Endothelial cell of umbilical vein (primary cell): ENCODE measurements at regions not wholly inside any gene's neighbourhood (a gene's known extent, or its start where the extent isn't known, plus 50 kb on each side); places are given as distances from the start of the nearest gene placed in this dataset.

ENCODE experiments used
- BruUV-seq: library from RNA; stranded (reverse); fragments of 400-500 nt; replicated peaks from 2 replicates; lab custom pipeline; 2021; lab: Mats Ljungman, UMichigan
- CTCF ChIA-PET: fragments of 300-600, 350-600 bp; sonication (Branson Sonifier 250); formaldehyde crosslinking; loops from one replicate; lab custom pipeline; 2021; ENCODE audit warnings: antibody characterized with exemption, inconsistent platforms; lab: Charles Lee
- POLR2A ChIA-PET: fragments of 300-600, 350-600 bp; sonication (Branson Sonifier 250); formaldehyde crosslinking; loops from one replicate; lab custom pipeline; 2021; ENCODE audit warnings: antibody characterized with exemption, inconsistent platforms; lab: Charles Lee
- DNase-seq: peaks from one replicate; pipeline ENCODE4 v3.0.0-alpha.2; 2011; ENCODE audit warnings: low read depth, low spot score
- FAIRE-seq: peaks from 2 replicates; lab custom pipeline; 2011; peaks lifted over from hg19 to GRCh38; lab: Jason Lieb, UNC
- H2AFZ ChIP-seq: 2 replicates; pipeline ENCODE4 v1.6.0; 2012; ENCODE audit warnings: low read depth, low read length, control low read depth, inconsistent platforms
- H3K27ac ChIP-seq: 2 replicates; pipeline ENCODE4 v1.5.1; 2011; ENCODE audit warnings: low read depth, mild to moderate bottlenecking, control low read depth, low read length, moderate library complexity; ENCODE audit not compliant: insufficient read depth
- H3K27me3 ChIP-seq, 2 experiments: 2 replicates each; pipeline versions ENCODE4 v1.6.0 to v1.6.1; 2011; ENCODE audit warnings: low read length in 2 of 2, mixed read lengths in 1 of 2; ENCODE audit not compliant: control insufficient read depth in 2 of 2, insufficient read depth in 2 of 2
- H3K36me3 ChIP-seq, 2 experiments: 2 replicates in 1 of 2; 3 replicates in 1 of 2; pipeline ENCODE4 v1.5.1; 2011; ENCODE audit warnings: low read length in 2 of 2, mild to moderate bottlenecking in 1 of 2, moderate library complexity in 1 of 2; ENCODE audit not compliant: control insufficient read depth in 2 of 2, insufficient read depth in 2 of 2; ENCODE audit errors: extremely low read depth in 1 of 2
- H3K4me1 ChIP-seq: 3 replicates; pipeline ENCODE4 v1.5.1; 2011; ENCODE audit warnings: mild to moderate bottlenecking, low read length; ENCODE audit not compliant: control insufficient read depth, insufficient read depth; ENCODE audit errors: extremely low read depth
- H3K4me2 ChIP-seq: 2 replicates; pipeline ENCODE4 v1.6.1; 2011; ENCODE audit warnings: low read length, control low read depth, mixed read lengths; ENCODE audit not compliant: insufficient read depth
- H3K4me3 ChIP-seq, 3 experiments: fragments of 200-600 bp in 1 of 3; sonication (generic), shearing (Covaris generic) in 1 of 3; replicated peaks in 1 of 3; 2 replicates each; pipeline ENCODE4 v1.5.1; 2011 to 2016; ENCODE audit warnings: control low read depth in 3 of 3, low read length in 3 of 3, mild to moderate bottlenecking in 2 of 3, inconsistent platforms in 1 of 3, low read depth in 1 of 3, moderate library complexity in 1 of 3; ENCODE audit not compliant: insufficient read depth in 1 of 3
- H3K79me2 ChIP-seq: 2 replicates; pipeline ENCODE4 v1.6.0; 2012; ENCODE audit warnings: low read length, inconsistent platforms; ENCODE audit not compliant: control insufficient read depth, insufficient read depth
- H3K9ac ChIP-seq: replicated peaks from 2 replicates; pipeline ENCODE3; 2011; ENCODE audit warnings: low read length, control low read depth; ENCODE audit not compliant: insufficient read depth; ENCODE audit errors: extremely low read depth
- H3K9me1 ChIP-seq: replicated peaks from 3 replicates; pipeline ENCODE4 v1.6.0; 2011; ENCODE audit warnings: mild to moderate bottlenecking, low read length; ENCODE audit not compliant: control insufficient read depth, insufficient read depth; ENCODE audit errors: extremely low read depth
- H3K9me3 ChIP-seq: replicated peaks from 2 replicates; pipeline ENCODE4 v1.5.1; 2012; ENCODE audit warnings: low read length, inconsistent platforms; ENCODE audit not compliant: control insufficient read depth, insufficient read depth
- H4K20me1 ChIP-seq: replicated peaks from 2 replicates; pipeline ENCODE3; 2011; ENCODE audit warnings: mild to moderate bottlenecking, low read length; ENCODE audit not compliant: control insufficient read depth, insufficient read depth; ENCODE audit errors: extremely low read depth
- EZH2 ChIP-seq: IDR thresholded peaks from 2 replicates; pipeline ENCODE4 v1.6.1; 2012; ENCODE audit warnings: borderline replicate concordance, low read depth, mild to moderate bottlenecking, moderate library complexity, low read length, inconsistent platforms; ENCODE audit not compliant: severe bottlenecking
- FOS ChIP-seq: IDR thresholded peaks from 2 replicates; pipeline ENCODE4 v1.6.1; 2011; ENCODE audit warnings: mild to moderate bottlenecking, low read length, moderate library complexity, borderline replicate concordance; ENCODE audit not compliant: insufficient read depth
- JUN ChIP-seq: IDR thresholded peaks from 2 replicates; pipeline ENCODE4 v1.6.1; 2011; ENCODE audit warnings: borderline replicate concordance, low read depth; ENCODE audit not compliant: insufficient read length, insufficient read depth
- MYC ChIP-seq: IDR thresholded peaks from one replicate; pipeline ENCODE4 v1.6.1; 2011; ENCODE audit warnings: mild to moderate bottlenecking, low read depth, low read length
- POLR2A ChIP-seq: IDR thresholded peaks from 2 replicates; pipeline ENCODE4 v1.6.1; 2012; ENCODE audit warnings: low read depth, mild to moderate bottlenecking, control low read depth, low read length
- POLR2AphosphoS5 ChIP-seq: IDR thresholded peaks from 2 replicates; pipeline ENCODE4 v1.6.1; 2012; ENCODE audit warnings: low read depth, mild to moderate bottlenecking, control low read depth, low read length, moderate library complexity; ENCODE audit not compliant: insufficient read depth
- dilution Hi-C: fragments of 300-500 bp; cut with MboI; formaldehyde crosslinking; loops from one replicate; pipeline ENCODE4 v1.15.0; 2019; ENCODE audit warnings: low sequenced_read_pairs; ENCODE audit not compliant: extremely low pct_ligation_motif_present
- intact Hi-C: fragments of 100-400 bp; cut with micrococcal nuclease; formaldehyde crosslinking; loops from one replicate; pipeline ENCODE4 v1.10.0; 2022
- TF ChIP-seq, protein P1 (sequence below): IDR thresholded peaks from 2 replicates; pipeline ENCODE4 v1.6.1; 2011; ENCODE audit not compliant: insufficient read depth, insufficient read length
- TF ChIP-seq, protein P2 (sequence below), 2 donors: IDR thresholded peaks; 1 replicate in 1 of 2; 2 replicates in 1 of 2; pipeline ENCODE4 v1.5.1; 2011; ENCODE audit warnings: low read length in 2 of 2, mild to moderate bottlenecking in 2 of 2, moderate library complexity in 2 of 2, control low read depth in 1 of 2, inconsistent platforms in 1 of 2, low read depth in 1 of 2; ENCODE audit not compliant: insufficient read depth in 1 of 2; ENCODE audit errors: extremely low read depth in 1 of 2

DNA sequence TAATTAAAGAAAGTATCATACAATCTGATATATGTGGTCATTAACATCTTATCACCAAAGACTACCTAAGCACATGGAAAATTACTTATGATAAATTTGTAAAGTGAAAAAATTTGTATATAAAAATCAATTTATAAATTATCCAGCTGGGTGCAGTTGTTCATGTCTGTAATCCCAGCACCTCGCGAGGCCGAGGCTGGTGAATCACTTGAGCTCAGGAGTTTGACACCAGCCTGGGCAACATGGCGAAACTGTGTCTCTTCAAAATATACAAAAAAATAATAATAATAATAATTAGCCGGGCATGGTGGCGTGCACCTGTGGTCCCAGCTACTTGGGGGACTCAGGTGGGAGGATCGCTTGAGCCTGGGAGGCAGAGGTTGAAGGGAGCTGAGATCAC, 82.8 kb upstream of the SYT6 start:
- ChIA-PET POLR2A (no interaction called here), CTCF (interaction anchor here (1.9 kb wide), 1 partner anchor 46 kb away, joined by 5 read pairs; no protein-coding TSS in a partner anchor)
- H3K27me3 ChIP-seq, result no peaks in the 10 kb centered on the region
- no peak overlapping the region for H3K9ac ChIP-seq
- H2AFZ ChIP-seq, result no peak overlapping the region
- intact Hi-C loops (no loop called here), dilution Hi-C loops (no loop called here)
- H3K27ac ChIP-seq, result no peak overlapping the region
- no peaks in the 10 kb centered on the region for H4K20me1 ChIP-seq
- no peaks in the 10 kb centered on the region for H3K9me1 ChIP-seq
- H3K36me3 ChIP-seq, result no peaks in the 10 kb centered on the region
- H3K79me2 ChIP-seq, result no peaks in the 10 kb centered on the region
- no peak for FAIRE-seq
- TF ChIP-seq, protein P1, sequence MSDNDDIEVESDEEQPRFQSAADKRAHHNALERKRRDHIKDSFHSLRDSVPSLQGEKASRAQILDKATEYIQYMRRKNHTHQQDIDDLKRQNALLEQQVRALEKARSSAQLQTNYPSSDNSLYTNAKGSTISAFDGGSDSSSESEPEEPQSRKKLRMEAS, result no peak
- TF ChIP-seq FOS, result no peak
- TF ChIP-seq, protein P2, sequence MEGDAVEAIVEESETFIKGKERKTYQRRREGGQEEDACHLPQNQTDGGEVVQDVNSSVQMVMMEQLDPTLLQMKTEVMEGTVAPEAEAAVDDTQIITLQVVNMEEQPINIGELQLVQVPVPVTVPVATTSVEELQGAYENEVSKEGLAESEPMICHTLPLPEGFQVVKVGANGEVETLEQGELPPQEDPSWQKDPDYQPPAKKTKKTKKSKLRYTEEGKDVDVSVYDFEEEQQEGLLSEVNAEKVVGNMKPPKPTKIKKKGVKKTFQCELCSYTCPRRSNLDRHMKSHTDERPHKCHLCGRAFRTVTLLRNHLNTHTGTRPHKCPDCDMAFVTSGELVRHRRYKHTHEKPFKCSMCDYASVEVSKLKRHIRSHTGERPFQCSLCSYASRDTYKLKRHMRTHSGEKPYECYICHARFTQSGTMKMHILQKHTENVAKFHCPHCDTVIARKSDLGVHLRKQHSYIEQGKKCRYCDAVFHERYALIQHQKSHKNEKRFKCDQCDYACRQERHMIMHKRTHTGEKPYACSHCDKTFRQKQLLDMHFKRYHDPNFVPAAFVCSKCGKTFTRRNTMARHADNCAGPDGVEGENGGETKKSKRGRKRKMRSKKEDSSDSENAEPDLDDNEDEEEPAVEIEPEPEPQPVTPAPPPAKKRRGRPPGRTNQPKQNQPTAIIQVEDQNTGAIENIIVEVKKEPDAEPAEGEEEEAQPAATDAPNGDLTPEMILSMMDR (IDR thresholded peaks at IDR 0.05; ENCODE audit: extremely low read depth in 1 of 2, insufficient read depth in 1 of 2, low read depth in 1 of 2, low read length in 2 of 2), result no peak
- TF ChIP-seq JUN, result no peak
- TF ChIP-seq POLR2AphosphoS5, result no peak
- no peak for TF ChIP-seq MYC
- TF ChIP-seq POLR2A, result no peak
- TF ChIP-seq EZH2, result no peak
- H3K4me1 ChIP-seq, result no peaks in the 10 kb centered on the region
- no peak overlapping the region for H3K4me2 ChIP-seq
- BruUV-seq, result no TSS peak
- no peak overlapping the region for H3K4me3 ChIP-seq
- no peaks in the 10 kb centered on the region for H3K9me3 ChIP-seq
- no peak for DNase-seq
